HEK293T (cell line): ENCODE measurements at regions not wholly inside any gene's neighbourhood (a gene's known extent, or its start where the extent isn't known, plus 50 kb on each side); places are given as distances from the start of the nearest gene placed in this dataset.
"Not testable (repeated sequence)": the region's sequence is repeated elsewhere in the genome, so short reads cannot be mapped to it uniquely, and the experiment has no call there.

ENCODE experiments used
- ARNT ChIP-seq: fragments of 450-650 bp; IDR thresholded peaks from 2 replicates; pipeline ENCODE4 v1.6.1; 2017; ENCODE audit warnings: mild to moderate bottlenecking
- BHLHE40 ChIP-seq: fragments of 450-650 bp; IDR thresholded peaks from 2 replicates; pipeline ENCODE4 v1.6.1; 2016; ENCODE audit warnings: mild to moderate bottlenecking, moderate library complexity, borderline replicate concordance
- CTBP1 ChIP-seq: fragments of 450-650 bp; IDR thresholded peaks from 2 replicates; pipeline ENCODE4 v1.6.1; 2016; ENCODE audit warnings: borderline replicate concordance
- FOXA1 ChIP-seq: fragments of 450-650 bp; IDR thresholded peaks from 2 replicates; pipeline ENCODE4 v1.6.1; 2016; ENCODE audit warnings: mild to moderate bottlenecking
- FOXM1 ChIP-seq: fragments of 450-650 bp; IDR thresholded peaks from 2 replicates; pipeline ENCODE4 v1.6.1; 2017; ENCODE audit warnings: mild to moderate bottlenecking, borderline replicate concordance
- L3MBTL2 ChIP-seq: fragments of 450-650 bp; conservative IDR thresholded peaks from 2 replicates; pipeline ENCODE4 v1.6.1; 2016; ENCODE audit warnings: mild to moderate bottlenecking
- NFRKB ChIP-seq: fragments of 450-650 bp; IDR thresholded peaks from 2 replicates; pipeline ENCODE4 v1.6.1; 2016; ENCODE audit warnings: mild to moderate bottlenecking, moderate library complexity
- SP1 ChIP-seq: fragments of 450-650 bp; IDR thresholded peaks from 2 replicates; pipeline ENCODE4 v1.6.1; 2017
- ZNF384 ChIP-seq: fragments of 450-650 bp; IDR thresholded peaks from 2 replicates; pipeline ENCODE4 v1.6.1; 2016

DNA sequence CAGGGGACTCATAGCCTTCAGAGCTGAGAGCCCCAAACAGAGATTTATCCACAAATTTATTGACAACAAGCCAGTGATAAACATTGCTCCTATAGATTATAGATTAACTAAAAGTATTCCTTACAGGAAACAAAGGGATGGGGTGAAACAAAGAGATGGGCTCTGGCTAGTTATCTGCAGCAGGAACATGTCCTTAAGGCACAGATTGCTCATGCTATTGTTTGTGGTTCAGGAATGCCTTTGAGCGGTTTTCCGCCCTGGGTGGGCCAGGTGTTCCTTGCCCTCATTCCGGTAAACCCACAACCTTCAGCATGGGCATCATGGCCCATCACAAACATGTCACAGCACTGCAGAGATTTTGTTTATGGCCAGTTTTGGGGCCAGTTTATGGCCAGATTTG lies 73.0 kb upstream of the SGCE start:
- not testable (repeated sequence) for TF ChIP-seq FOXM1, ARNT, SP1, BHLHE40, NFRKB, L3MBTL2, FOXA1, ZNF384, CTBP1
